Choroid plexus epithelial cell (primary cell): ENCODE measurements at regions not wholly inside any gene's neighbourhood (a gene's known extent, or its start where the extent isn't known, plus 50 kb on each side); places are given as distances from the start of the nearest gene placed in this dataset.

Experiments used
- DNase-seq: peaks from one replicate; pipeline ENCODE4 v3.0.0-alpha.2; 2010; ENCODE audit warnings: low read depth
- H3K4me3 ChIP-seq: 2 replicates; pipeline ENCODE4 v1.5.1; 2011; ENCODE audit warnings: low read depth, mild to moderate bottlenecking, control low read depth, low read length, moderate library complexity
- TF ChIP-seq, protein P1 (sequence below): conservative IDR thresholded peaks from 2 replicates; pipeline ENCODE4 v1.5.1; 2011; ENCODE audit warnings: low read depth, mild to moderate bottlenecking, control low read depth, inconsistent platforms, low read length, moderate library complexity

DNA sequence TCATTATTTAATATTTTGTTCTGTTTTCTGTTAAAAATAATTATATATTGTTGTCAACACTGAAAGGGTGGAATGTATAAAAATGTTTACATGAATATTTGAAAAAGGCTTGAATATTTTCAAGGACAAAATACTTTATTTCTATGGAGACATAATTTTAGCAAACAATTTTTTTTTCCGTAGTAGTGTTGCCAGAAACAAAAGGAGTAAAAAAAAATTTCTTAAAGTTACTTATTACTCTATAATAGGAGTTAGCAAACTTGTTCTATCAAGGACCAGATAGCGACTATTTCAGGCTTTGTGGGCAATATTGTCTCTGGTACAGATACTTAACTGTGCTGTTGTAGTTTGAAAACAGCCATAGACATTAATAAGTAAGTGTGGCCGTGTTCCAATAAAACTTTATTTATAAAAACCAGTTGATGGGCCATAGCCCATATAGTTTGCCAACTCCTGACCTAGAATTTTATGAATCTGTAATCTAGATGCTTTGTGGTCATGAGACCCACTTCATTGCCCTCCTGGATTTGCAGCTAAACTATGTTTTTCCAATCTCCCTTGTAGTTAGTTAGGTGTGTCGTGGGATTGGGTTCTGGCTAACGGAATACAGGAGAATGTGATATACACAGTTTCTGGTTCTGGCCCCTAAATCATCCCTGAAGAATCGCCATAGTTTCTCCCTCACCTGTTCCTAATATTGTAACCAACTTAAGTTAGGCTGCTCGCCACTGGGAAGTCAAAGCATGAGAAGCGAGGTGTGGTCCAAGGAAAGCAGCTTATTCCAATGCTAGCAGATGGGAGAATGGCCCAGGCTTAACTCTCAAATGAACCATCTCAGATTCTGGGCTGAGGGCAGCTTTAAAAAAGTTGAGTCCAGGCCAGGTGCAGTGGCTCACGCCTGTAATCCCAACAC, 153.6 kb downstream of the ABCA8 start:
- no peak overlapping the region for H3K4me3 ChIP-seq
- TF ChIP-seq, protein P1, sequence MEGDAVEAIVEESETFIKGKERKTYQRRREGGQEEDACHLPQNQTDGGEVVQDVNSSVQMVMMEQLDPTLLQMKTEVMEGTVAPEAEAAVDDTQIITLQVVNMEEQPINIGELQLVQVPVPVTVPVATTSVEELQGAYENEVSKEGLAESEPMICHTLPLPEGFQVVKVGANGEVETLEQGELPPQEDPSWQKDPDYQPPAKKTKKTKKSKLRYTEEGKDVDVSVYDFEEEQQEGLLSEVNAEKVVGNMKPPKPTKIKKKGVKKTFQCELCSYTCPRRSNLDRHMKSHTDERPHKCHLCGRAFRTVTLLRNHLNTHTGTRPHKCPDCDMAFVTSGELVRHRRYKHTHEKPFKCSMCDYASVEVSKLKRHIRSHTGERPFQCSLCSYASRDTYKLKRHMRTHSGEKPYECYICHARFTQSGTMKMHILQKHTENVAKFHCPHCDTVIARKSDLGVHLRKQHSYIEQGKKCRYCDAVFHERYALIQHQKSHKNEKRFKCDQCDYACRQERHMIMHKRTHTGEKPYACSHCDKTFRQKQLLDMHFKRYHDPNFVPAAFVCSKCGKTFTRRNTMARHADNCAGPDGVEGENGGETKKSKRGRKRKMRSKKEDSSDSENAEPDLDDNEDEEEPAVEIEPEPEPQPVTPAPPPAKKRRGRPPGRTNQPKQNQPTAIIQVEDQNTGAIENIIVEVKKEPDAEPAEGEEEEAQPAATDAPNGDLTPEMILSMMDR, result no peak
- no peak for DNase-seq

DNA sequence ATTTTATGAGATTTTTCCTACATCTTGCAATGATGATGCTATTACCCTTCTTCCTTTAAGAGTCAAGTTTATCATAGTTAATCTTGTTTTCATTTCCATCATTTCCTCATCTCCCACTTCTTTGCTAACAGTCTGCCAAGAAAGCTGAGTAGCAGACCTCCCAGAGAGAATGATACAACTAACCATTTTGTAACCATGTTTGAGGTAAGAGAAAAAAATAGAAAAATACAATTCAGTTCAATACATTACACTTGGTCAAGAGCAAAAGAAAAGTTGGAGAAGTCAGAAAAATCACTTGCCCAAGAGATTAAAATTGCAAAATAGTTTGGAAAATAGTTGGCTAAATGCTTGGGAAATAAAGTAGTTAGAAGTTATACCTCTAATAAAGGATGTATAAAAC, 154.4 kb downstream of the ABCA8 start:
- no peak overlapping the region for H3K4me3 ChIP-seq
- peak; percentile 85 for DNase-seq
- TF ChIP-seq, protein P1, result no peak

DNA sequence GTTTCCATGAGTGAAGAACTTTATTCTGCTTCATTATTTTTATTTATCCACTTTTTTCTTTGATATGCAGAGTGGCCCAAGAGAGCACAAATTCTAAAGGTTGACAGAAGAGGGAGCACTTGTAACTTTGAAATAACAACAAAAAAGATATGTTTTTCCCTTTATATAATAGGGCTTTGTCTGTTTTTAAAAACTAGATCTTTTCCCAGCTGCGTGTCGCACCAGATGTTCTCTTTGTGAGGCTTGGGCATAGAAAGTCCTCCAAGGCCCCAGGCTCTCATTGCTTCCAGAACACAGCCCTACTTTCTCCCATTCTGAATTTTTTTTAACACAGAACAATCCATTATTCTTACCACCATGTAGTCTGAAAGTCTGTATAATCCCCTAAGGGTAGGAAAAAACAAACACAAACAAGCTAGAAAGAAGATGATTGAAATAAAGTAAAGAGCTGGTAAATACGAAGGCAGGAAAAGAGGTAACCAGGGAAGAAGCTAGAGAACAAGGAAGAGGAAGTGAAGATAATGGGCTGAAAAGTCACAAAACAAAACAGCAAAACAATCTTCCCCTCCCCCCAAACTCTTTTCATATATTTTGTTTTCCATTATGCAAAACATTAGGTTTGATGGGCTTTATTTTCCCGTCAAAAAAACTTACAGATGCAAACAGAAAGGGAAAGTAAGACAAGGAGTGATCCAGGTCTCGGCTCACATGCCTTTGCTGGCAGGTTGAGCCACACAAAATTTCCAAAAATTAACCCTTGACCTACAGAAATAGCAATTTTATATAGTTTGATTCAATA, 160.4 kb downstream of the ABCA8 start:
- TF ChIP-seq, protein P1, result peak; percentile 60
- DNase-seq, result peak; percentile 82
- peak overlapping the region; percentile 9 for H3K4me3 ChIP-seq

DNA sequence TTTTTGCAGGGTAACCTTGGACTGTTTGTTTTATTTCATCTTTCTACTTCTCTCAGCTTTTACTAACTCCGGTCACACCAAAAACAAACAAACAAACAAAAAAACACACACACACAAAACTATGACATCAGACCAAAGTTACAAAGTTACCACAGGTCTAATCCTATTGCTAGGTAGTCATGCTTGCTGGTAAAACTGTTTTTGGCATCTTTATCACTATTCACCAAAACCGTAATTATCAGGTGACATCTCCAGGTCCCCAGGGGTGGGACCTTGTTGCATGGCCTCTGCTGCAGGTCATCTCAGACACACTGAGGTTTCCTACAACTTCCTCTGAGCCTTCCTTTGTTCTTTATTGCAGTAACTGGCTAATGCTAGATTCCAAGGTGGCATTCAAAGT, 162.3 kb downstream of the ABCA8 start:
- DNase-seq, result no peak

DNA sequence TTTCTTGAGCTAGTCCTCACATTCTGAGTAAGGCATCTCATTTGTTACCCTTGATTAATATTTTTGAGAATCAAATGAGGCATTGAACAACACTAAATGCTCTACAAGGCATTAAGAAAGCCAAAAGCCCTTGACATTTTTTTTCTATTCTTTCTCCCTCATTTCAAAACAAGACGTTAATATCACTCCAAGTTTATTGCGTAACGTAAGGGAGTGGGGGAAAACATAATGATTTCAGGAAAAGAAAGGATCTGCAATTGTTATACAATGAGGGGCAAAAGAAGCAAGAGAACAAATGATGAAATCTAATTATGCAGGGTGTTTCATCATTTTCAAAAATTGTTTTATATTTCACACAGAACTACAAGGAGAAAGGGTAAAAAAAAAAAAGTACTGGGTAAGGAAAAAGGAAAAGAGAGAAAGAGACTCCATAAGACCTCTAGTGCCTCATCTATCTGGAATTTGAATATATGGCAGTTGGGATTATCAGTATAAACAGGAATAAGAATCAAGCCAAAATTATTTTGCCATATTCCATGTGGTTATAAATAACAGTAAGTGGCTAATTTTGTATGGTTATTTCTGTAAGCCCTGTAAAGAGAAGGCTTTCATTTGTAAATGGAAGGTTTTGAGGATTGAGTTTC, 163.0 kb downstream of the ABCA8 start:
- TF ChIP-seq, protein P1, result no peak
- H3K4me3 ChIP-seq, result no peak overlapping the region
- peak; percentile 30 for DNase-seq

More for the DNA sequence above, 162.3 kb downstream of the ABCA8 start:
- no peak overlapping the region for H3K4me3 ChIP-seq
- TF ChIP-seq, protein P1, result no peak

DNA sequence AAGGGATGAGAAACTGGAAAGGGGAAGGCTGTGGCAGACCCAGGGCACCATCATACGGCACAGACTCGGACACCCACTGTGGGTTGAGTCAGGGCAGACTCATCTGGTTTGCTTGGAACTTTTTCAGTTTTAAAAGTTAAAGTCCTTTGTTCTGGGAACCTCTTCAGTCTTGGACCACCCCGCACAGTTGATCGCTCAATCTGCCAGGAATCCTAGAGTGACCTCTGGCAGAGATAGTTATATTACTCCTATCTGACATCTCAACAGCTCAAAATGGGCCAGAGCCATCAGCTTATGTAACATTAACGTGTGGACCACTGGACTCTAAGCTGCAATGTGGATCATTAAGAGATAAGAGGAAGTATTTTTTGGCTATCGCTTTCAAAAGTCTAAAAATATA, 164.3 kb downstream of the ABCA8 start:
- DNase-seq, result no peak
- no peak overlapping the region for H3K4me3 ChIP-seq
- TF ChIP-seq, protein P1, result no peak
